ENCODE measurements at regions not wholly inside any gene's neighbourhood (a gene's known extent, or its start where the extent isn't known, plus 50 kb on each side); places are given as distances from the start of the nearest gene placed in this dataset.

DNA sequence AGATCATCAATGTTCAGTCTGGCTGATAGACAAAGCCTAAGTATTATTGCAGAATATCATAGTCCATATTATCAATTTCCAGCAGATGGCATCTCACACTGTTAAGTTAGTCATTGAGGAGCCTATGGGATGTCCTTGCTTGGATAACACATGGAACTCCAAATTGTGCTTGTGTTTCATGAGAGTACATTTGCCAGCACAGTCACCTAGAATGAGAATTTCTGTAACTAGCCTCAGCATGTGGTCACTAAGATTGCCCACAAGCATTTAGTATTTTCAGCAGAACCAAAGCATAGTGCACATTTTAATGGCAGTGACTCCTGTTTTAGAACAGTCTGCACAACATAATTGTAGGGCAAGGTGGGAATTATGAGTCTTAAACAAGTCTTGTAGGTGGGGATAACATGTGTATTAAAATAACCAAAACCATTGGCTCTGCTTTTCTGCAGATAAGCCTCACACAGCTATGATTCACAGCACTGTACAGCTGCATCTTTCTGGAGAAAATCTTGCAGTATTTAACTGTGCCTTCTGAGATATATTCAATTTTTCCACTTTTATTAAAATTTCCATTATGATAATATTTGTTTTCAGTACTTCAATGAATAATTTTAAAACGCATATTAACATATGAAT lies 882.8 kb upstream of the SOX9 start:
- Mint-ChIP-seq H3K9me3 (ENCODE audit: low read depth, unreplicated experiment) (no peaks in the 10 kb centered on the region), H3K4me3 (ENCODE audit: low read depth, unreplicated experiment) (no peak overlapping the region), H3K27ac (ENCODE audit: unreplicated experiment) (no peak overlapping the region), H3K27me3 (ENCODE audit: unreplicated experiment) (no peaks in the 10 kb centered on the region), H3K4me1 (ENCODE audit: low read depth, unreplicated experiment) (peaks cover 10% of the 10 kb centered on the region), H3K36me3 (ENCODE audit: insufficient read depth, unreplicated experiment) (no peaks in the 10 kb centered on the region)
- BruUV-seq (replicated peaks), result no TSS peak
- DNase-seq, result no peak
- CTCF ChIA-PET, result no interaction called here
- TF ChIP-seq, protein P1, sequence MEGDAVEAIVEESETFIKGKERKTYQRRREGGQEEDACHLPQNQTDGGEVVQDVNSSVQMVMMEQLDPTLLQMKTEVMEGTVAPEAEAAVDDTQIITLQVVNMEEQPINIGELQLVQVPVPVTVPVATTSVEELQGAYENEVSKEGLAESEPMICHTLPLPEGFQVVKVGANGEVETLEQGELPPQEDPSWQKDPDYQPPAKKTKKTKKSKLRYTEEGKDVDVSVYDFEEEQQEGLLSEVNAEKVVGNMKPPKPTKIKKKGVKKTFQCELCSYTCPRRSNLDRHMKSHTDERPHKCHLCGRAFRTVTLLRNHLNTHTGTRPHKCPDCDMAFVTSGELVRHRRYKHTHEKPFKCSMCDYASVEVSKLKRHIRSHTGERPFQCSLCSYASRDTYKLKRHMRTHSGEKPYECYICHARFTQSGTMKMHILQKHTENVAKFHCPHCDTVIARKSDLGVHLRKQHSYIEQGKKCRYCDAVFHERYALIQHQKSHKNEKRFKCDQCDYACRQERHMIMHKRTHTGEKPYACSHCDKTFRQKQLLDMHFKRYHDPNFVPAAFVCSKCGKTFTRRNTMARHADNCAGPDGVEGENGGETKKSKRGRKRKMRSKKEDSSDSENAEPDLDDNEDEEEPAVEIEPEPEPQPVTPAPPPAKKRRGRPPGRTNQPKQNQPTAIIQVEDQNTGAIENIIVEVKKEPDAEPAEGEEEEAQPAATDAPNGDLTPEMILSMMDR (IDR thresholded peaks at IDR 0.05; ENCODE audit: unreplicated experiment), result no peak
- intact Hi-C loops (cut with micrococcal nuclease; ENCODE audit: unreplicated experiment), result loop anchor here (1.0 to 10.0 kb wide), 6 partner anchors 89 to 881 kb away; no protein-coding TSS in a partner anchor

DNA sequence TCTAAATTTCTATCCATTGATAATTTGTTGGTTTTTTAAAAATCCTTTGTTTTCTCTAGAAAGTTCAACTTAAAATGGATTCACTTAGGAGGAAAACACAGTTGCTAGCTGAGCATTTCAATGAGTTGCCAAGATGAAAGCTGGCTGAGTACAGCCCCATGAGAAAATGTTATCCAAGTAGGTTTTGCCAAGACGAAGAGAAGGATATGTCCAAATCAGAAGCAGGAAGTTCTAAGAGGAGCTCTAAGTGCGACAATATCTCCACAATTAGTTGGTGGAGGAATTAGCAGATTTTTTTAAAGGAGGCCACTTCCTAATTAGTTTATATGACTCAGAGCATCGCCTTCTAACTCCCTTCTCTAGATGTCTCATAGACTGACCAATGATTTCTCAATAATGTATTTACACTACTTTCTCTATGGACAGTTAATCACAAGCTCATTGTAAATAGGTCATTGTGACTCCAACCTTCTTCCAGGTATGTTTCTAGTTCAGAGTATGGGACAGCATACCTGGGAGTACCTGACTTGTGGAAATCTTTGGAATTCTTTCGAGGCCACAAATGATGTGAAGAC lies 873.3 kb upstream of the SOX9 start:
- DNase-seq, result no peak
- Mint-ChIP-seq H3K4me3 (ENCODE audit: low read depth, unreplicated experiment) (no peak overlapping the region), H3K27ac (ENCODE audit: unreplicated experiment) (no peak overlapping the region), H3K9me3 (ENCODE audit: low read depth, unreplicated experiment) (no peaks in the 10 kb centered on the region), H3K27me3 (ENCODE audit: unreplicated experiment) (no peaks in the 10 kb centered on the region), H3K4me1 (ENCODE audit: low read depth, unreplicated experiment) (no peaks in the 10 kb centered on the region), H3K36me3 (ENCODE audit: insufficient read depth, unreplicated experiment) (no peaks in the 10 kb centered on the region)
- intact Hi-C loops (cut with micrococcal nuclease; ENCODE audit: unreplicated experiment), result no loop called here
- CTCF ChIA-PET, result no interaction called here
- TF ChIP-seq, protein P1 (IDR thresholded peaks at IDR 0.05; ENCODE audit: unreplicated experiment), result no peak
- BruUV-seq (replicated peaks), result no TSS peak

DNA sequence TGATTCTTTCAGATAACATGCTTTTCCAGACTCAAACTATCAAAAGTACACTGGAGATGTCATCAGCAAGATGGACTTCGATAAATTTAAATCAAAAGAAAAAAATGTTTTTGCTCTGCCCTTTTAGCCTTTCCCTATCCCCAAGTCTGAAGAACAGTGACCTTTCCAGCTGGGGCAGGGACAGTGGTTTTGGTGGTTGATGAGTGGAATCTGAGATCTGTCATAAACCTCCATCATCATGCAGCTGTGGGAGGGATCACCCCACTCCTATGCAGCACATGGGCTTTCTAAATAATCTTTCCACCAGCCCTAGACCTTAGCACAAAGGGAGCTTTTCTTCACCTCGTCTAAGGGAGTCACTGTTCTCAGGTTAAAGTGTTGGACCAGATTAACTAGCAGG lies 869.5 kb upstream of the SOX9 start:
- Mint-ChIP-seq H3K27me3 (ENCODE audit: unreplicated experiment) (no peaks in the 10 kb centered on the region), H3K27ac (ENCODE audit: unreplicated experiment) (no peak overlapping the region), H3K4me3 (ENCODE audit: low read depth, unreplicated experiment) (no peak overlapping the region), H3K4me1 (ENCODE audit: low read depth, unreplicated experiment) (no peaks in the 10 kb centered on the region), H3K36me3 (ENCODE audit: insufficient read depth, unreplicated experiment) (no peaks in the 10 kb centered on the region), H3K9me3 (ENCODE audit: low read depth, unreplicated experiment) (no peaks in the 10 kb centered on the region)
- intact Hi-C loops (cut with micrococcal nuclease; ENCODE audit: unreplicated experiment), result no loop called here
- DNase-seq, result no peak
- TF ChIP-seq, protein P1 (IDR thresholded peaks at IDR 0.05; ENCODE audit: unreplicated experiment), result no peak
- CTCF ChIA-PET, result no interaction called here
- no TSS peak for BruUV-seq (replicated peaks)

DNA sequence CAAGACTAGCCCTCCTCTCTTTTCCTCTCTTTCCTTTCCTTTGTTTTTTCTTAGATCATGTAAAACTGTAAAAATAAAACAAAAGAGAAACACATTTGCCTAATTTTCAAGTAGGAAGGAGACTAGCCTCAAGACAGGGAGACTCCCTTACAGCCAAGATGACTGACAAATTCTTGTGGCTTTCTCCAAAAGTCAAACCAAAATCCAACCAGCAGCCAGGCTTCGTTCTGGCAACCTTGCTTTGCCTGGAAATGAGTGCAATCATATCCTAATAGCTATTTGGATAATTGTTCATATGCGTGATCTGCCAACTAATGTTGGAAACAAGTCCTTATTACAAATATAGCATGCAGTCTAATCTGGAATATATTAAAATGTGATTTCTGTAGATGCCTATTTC lies 868.9 kb upstream of the SOX9 start:
- intact Hi-C loops (cut with micrococcal nuclease; ENCODE audit: unreplicated experiment), result no loop called here
- no peaks in the 10 kb centered on the region for H3K9me3 Mint-ChIP-seq (ENCODE audit: low read depth, unreplicated experiment)

More for the DNA sequence above, 868.9 kb upstream of the SOX9 start:
- no peak for DNase-seq
- no peak overlapping the region for H3K4me3 Mint-ChIP-seq (ENCODE audit: low read depth, unreplicated experiment)
- H3K27me3 Mint-ChIP-seq (ENCODE audit: unreplicated experiment), result no peaks in the 10 kb centered on the region
- no peaks in the 10 kb centered on the region for H3K4me1 Mint-ChIP-seq (ENCODE audit: low read depth, unreplicated experiment)
- TF ChIP-seq, protein P1 (IDR thresholded peaks at IDR 0.05; ENCODE audit: unreplicated experiment), result no peak
- CTCF ChIA-PET, result no interaction called here
- BruUV-seq (replicated peaks), result no TSS peak
- no peaks in the 10 kb centered on the region for H3K36me3 Mint-ChIP-seq (ENCODE audit: insufficient read depth, unreplicated experiment)
- no peak overlapping the region for H3K27ac Mint-ChIP-seq (ENCODE audit: unreplicated experiment)
